Esophagus (tissue), 2 donors: ENCODE measurements at regions not wholly inside any gene's neighbourhood (a gene's known extent, or its start where the extent isn't known, plus 50 kb on each side); places are given as distances from the start of the nearest gene placed in this dataset.

ENCODE experiments used
- H3K27ac ChIP-seq, 2 donors: one replicate each; pipeline ENCODE4 v1.5.1; 2013; ENCODE audit warnings: low read depth in 2 of 2, mild to moderate bottlenecking in 2 of 2, inconsistent platforms in 1 of 2, low read length in 1 of 2, moderate library complexity in 1 of 2
- H3K27me3 ChIP-seq, 2 donors: one replicate each; pipeline ENCODE4 v1.6.1; 2013; ENCODE audit warnings: low read length in 2 of 2, control low read depth in 1 of 2, mild to moderate bottlenecking in 1 of 2; ENCODE audit not compliant: insufficient read depth in 2 of 2, control insufficient read depth in 1 of 2
- H3K36me3 ChIP-seq, 2 donors: one replicate each; pipeline ENCODE4 v1.6.1; 2013; ENCODE audit warnings: low read length in 1 of 2; ENCODE audit not compliant: control insufficient read depth in 2 of 2, insufficient read depth in 2 of 2
- H3K4me1 ChIP-seq, 2 donors: one replicate each; pipeline ENCODE4 v1.6.1; 2013; ENCODE audit warnings: low read length in 1 of 2; ENCODE audit not compliant: control insufficient read depth in 2 of 2, insufficient read depth in 2 of 2
- H3K4me3 ChIP-seq, 2 donors: one replicate each; pipeline ENCODE4 v1.5.1; 2013; ENCODE audit warnings: low read length in 2 of 2, mild to moderate bottlenecking in 2 of 2, low read depth in 1 of 2, moderate library complexity in 1 of 2
- H3K9me3 ChIP-seq, 2 donors: one replicate each; pipeline ENCODE4 v1.6.1; 2013; ENCODE audit warnings: mild to moderate bottlenecking in 2 of 2, low read depth in 1 of 2, low read length in 1 of 2, moderate library complexity in 1 of 2; ENCODE audit not compliant: control insufficient read depth in 2 of 2, insufficient read depth in 1 of 2
- WGBS, 2 donors: extraction: QIAGEN DNeasy Blood & Tissue Kit; methylation state at CpG; one replicate each; pipeline ENCODE4 v1.1.7; 2013; 5-methylcytosine and 5-hydroxymethylcytosine counted together
- donor health status: healthy with polysubstance abuse.
- donor health status: Bipolar disorder and iron deficiency.

GRCh38 chr22:47423861-47424820 is 661.7 kb downstream of the TBC1D22A start:
- Histone ChIP-seq H3K4me1 (no peaks in the 10 kb centered on the region), H3K4me3 (no peak overlapping the region), H3K27ac (no peak overlapping the region), H3K27me3 (no peaks in the 10 kb centered on the region), H3K9me3 (no peaks in the 10 kb centered on the region), H3K36me3 (no peaks in the 10 kb centered on the region)
- 72 to 77% methylated on average over 21 of the region's 21 CpGs for WGBS, 2 donors

- Histone ChIP-seq H3K27ac (no peak overlapping the region), H3K4me3 (no peak overlapping the region), H3K36me3 (no peaks in the 10 kb centered on the region), H3K27me3 (no peaks in the 10 kb centered on the region), H3K4me1 (no peaks in the 10 kb centered on the region), H3K9me3 (no peaks in the 10 kb centered on the region)
- 74 to 82% methylated on average over 9 of the region's 9 CpGs for WGBS, 2 donors
These were observed 660.8 kb downstream of the TBC1D22A start for GRCh38 chr22:47423266-47423665.

GRCh38 chr22:47422736-47423135 is 660.3 kb downstream of the TBC1D22A start:
- Histone ChIP-seq H3K27me3 (no peaks in the 10 kb centered on the region), H3K4me3 (no peak overlapping the region), H3K27ac (no peak overlapping the region), H3K9me3 (peaks cover 0 to under 1% of the 10 kb centered on the region in 2 donors), H3K4me1 (peaks cover 0 to under 1% of the 10 kb centered on the region in 2 donors), H3K36me3 (no peaks in the 10 kb centered on the region)
- 88 to 89% methylated on average over 9 to 10 of the region's 10 CpGs for WGBS, 2 donors

GRCh38 chr22:47421846-47422245 is 659.4 kb downstream of the TBC1D22A start:
- H3K27ac ChIP-seq = no peak overlapping the region
- peaks cover 0 to 3% of the 10 kb centered on the region in 2 donors for H3K4me1 ChIP-seq
- H3K36me3 ChIP-seq = no peaks in the 10 kb centered on the region
- 83 to 84% methylated on average over 9 of the region's 9 CpGs for WGBS, 2 donors
- H3K27me3 ChIP-seq = no peaks in the 10 kb centered on the region
- no peak overlapping the region for H3K4me3 ChIP-seq
- H3K9me3 ChIP-seq = peaks cover 0 to 5% of the 10 kb centered on the region in 2 donors

GRCh38 chr22:47420211-47420610 is 657.8 kb downstream of the TBC1D22A start:
- Histone ChIP-seq H3K36me3 (no peaks in the 10 kb centered on the region), H3K27me3 (no peaks in the 10 kb centered on the region), H3K4me3 (no peak overlapping the region), H3K4me1 (peaks cover 0 to 3% of the 10 kb centered on the region in 2 donors), H3K27ac (no peak overlapping the region), H3K9me3 (peaks cover 0 to 5% of the 10 kb centered on the region in 2 donors)
- 72 to 77% methylated on average over 3 of the region's 3 CpGs for WGBS, 2 donors

- Histone ChIP-seq H3K9me3 (peaks cover 0 to 5% of the 10 kb centered on the region in 2 donors), H3K36me3 (no peaks in the 10 kb centered on the region), H3K27me3 (no peaks in the 10 kb centered on the region), H3K27ac (no peak overlapping the region), H3K4me1 (peaks cover 0 to 3% of the 10 kb centered on the region in 2 donors), H3K4me3 (no peak overlapping the region)
- WGBS, 2 donors = 63% methylated on average over 4 of the region's 4 CpGs
These were observed 656.8 kb downstream of the TBC1D22A start for GRCh38 chr22:47419239-47419638.

- no peak overlapping the region for H3K27ac ChIP-seq
- 43 to 49% methylated on average over 2 of the region's 2 CpGs for WGBS, 2 donors
These were observed 655.2 kb downstream of the TBC1D22A start for GRCh38 chr22:47417699-47418098.

GRCh38 chr22:47411006-47411405 is 648.6 kb downstream of the TBC1D22A start:
- Histone ChIP-seq H3K36me3 (no peaks in the 10 kb centered on the region), H3K9me3 (no peaks in the 10 kb centered on the region), H3K27me3 (no peaks in the 10 kb centered on the region), H3K27ac (no peak overlapping the region), H3K4me1 (no peaks in the 10 kb centered on the region), H3K4me3 (no peak overlapping the region)
- 79 to 81% methylated on average over 8 of the region's 8 CpGs for WGBS, 2 donors

More at GRCh38 chr22:47417699-47418098, 655.2 kb downstream of the TBC1D22A start:
- peaks cover 0 to 5% of the 10 kb centered on the region in 2 donors for H3K9me3 ChIP-seq
- H3K27me3 ChIP-seq = no peaks in the 10 kb centered on the region
- H3K4me3 ChIP-seq = no peak overlapping the region
- no peaks in the 10 kb centered on the region for H3K36me3 ChIP-seq
- H3K4me1 ChIP-seq = peaks cover 0 to 3% of the 10 kb centered on the region in 2 donors

GRCh38 chr22:47409539-47410275 is 647.3 kb downstream of the TBC1D22A start:
- Histone ChIP-seq H3K36me3 (no peaks in the 10 kb centered on the region), H3K27me3 (no peaks in the 10 kb centered on the region), H3K9me3 (no peaks in the 10 kb centered on the region), H3K4me1 (no peaks in the 10 kb centered on the region), H3K4me3 (no peak overlapping the region), H3K27ac (no peak overlapping the region)
- 63 to 64% methylated on average over 12 of the region's 12 CpGs for WGBS, 2 donors
